ENCODE measurements at regions not wholly inside any gene's neighbourhood (a gene's known extent, or its start where the extent isn't known, plus 50 kb on each side); places are given as distances from the start of the nearest gene placed in this dataset.
A peak's percentile ranks its signal among the peaks of the same experiment; 100 is the strongest.
"Not testable (repeated sequence)": the region's sequence is repeated elsewhere in the genome, so short reads cannot be mapped to it uniquely, and the experiment has no call there.

GRCh38 chr21:21860888-21861287 lies 862.7 kb downstream of the NCAM2 start:
- no peak for DNase-seq

- DNase-seq: peak in 1 of 2 experiments; percentile 1
Observed at GRCh38 chr21:21864321-21864840, 866.2 kb downstream of the NCAM2 start.

GRCh38 chr21:21897275-21897883 lies 899.2 kb downstream of the NCAM2 start:
- no peak for DNase-seq

- no peak for DNase-seq
Observed at GRCh38 chr21:21898801-21899200, 900.6 kb downstream of the NCAM2 start.

- not testable (repeated sequence) for DNase-seq
Observed at GRCh38 chr21:21902416-21902815, 904.2 kb downstream of the NCAM2 start.

GRCh38 chr21:21907271-21907670 lies 909.1 kb downstream of the NCAM2 start:
- DNase-seq: no peak

- DNase-seq: no peak
Observed at GRCh38 chr21:21915816-21916215, 917.6 kb downstream of the NCAM2 start.

GRCh38 chr21:21921410-21922232 lies 923.4 kb downstream of the NCAM2 start:
- peak; percentile 5 to 21 for DNase-seq

GRCh38 chr21:21929226-21929625 lies 931.0 kb downstream of the NCAM2 start:
- no peak for DNase-seq

- DNase-seq: no peak
Observed at GRCh38 chr21:21929789-21930188, 931.6 kb downstream of the NCAM2 start.

- no peak for DNase-seq
Observed at GRCh38 chr21:21952566-21952965, 954.4 kb downstream of the NCAM2 start.

- DNase-seq: no peak
Observed at GRCh38 chr21:21955204-21955603, 957.0 kb downstream of the NCAM2 start.

- DNase-seq: no peak
Observed at GRCh38 chr21:21957490-21957889, 959.3 kb downstream of the NCAM2 start.

- no peak for DNase-seq
Observed at GRCh38 chr21:21963911-21964310, 965.7 kb downstream of the NCAM2 start.

GRCh38 chr21:21968810-21969209 lies 970.6 kb downstream of the NCAM2 start:
- DNase-seq: no peak

GRCh38 chr21:21969211-21969610 lies 971.0 kb downstream of the NCAM2 start:
- no peak for DNase-seq

GRCh38 chr21:21971384-21971783 lies 973.2 kb downstream of the NCAM2 start:
- DNase-seq: peak; percentile 22 to 31

- DNase-seq: no peak
Observed at GRCh38 chr21:21973806-21974205, 975.6 kb downstream of the NCAM2 start.

GRCh38 chr21:21996891-21997290 lies 998.7 kb downstream of the NCAM2 start:
- no peak for DNase-seq

- DNase-seq: no peak
Observed at GRCh38 chr21:21997390-21998333, 999.5 kb downstream of the NCAM2 start.

- no peak for DNase-seq
Observed at GRCh38 chr21:22019766-22020165, 1021.6 kb downstream of the NCAM2 start.

GRCh38 chr21:22020221-22020620 lies 1022.0 kb downstream of the NCAM2 start:
- no peak for DNase-seq

- not testable (repeated sequence) for DNase-seq
Observed at GRCh38 chr21:22023896-22024295, 1025.7 kb downstream of the NCAM2 start.
